T-helper 1 cell treated with Interleukin-12 subunit alpha and Interleukin-12 subunit beta and Interleukin-4 antibody, amounts not matched to agents 30 μg/mL and 1 μg/mL, for 36 hours (primary cell): ENCODE measurements at regions not wholly inside any gene's neighbourhood (a gene's known extent, or its start where the extent isn't known, plus 50 kb on each side); places are given as distances from the start of the nearest gene placed in this dataset.
"Not testable (repeated sequence)": the region's sequence is repeated elsewhere in the genome, so short reads cannot be mapped to it uniquely, and the experiment has no call there.

Experiments used
- H3K27ac Mint-ChIP-seq: one replicate; pipeline ENCODE4 v1.8.0; 2021; ENCODE audit warnings: mild to moderate bottlenecking, mixed read lengths
- H3K27me3 Mint-ChIP-seq: one replicate; pipeline ENCODE4 v1.8.0; 2021; ENCODE audit warnings: low read depth, mixed read lengths
- H3K36me3 Mint-ChIP-seq: one replicate; pipeline ENCODE4 v1.8.0; 2021; ENCODE audit warnings: low read depth, mixed read lengths
- H3K4me1 Mint-ChIP-seq: one replicate; pipeline ENCODE4 v1.8.0; 2021; ENCODE audit warnings: low read depth, mixed read lengths
- H3K4me3 Mint-ChIP-seq: one replicate; pipeline ENCODE4 v1.8.0; 2021; ENCODE audit warnings: mild to moderate bottlenecking, moderate library complexity, mixed read lengths
- H3K9me3 Mint-ChIP-seq: one replicate; pipeline ENCODE4 v1.8.0; 2021; ENCODE audit warnings: mixed read lengths

GRCh38 chr3:182007441-182007840 is 295.7 kb downstream of the SOX2 start:
- Mint-ChIP-seq H3K4me3 (no peak overlapping the region), H3K27me3 (no peaks in the 10 kb centered on the region), H3K36me3 (no peaks in the 10 kb centered on the region), H3K27ac (no peak overlapping the region), H3K9me3 (no peaks in the 10 kb centered on the region), H3K4me1 (no peaks in the 10 kb centered on the region)

DNA sequence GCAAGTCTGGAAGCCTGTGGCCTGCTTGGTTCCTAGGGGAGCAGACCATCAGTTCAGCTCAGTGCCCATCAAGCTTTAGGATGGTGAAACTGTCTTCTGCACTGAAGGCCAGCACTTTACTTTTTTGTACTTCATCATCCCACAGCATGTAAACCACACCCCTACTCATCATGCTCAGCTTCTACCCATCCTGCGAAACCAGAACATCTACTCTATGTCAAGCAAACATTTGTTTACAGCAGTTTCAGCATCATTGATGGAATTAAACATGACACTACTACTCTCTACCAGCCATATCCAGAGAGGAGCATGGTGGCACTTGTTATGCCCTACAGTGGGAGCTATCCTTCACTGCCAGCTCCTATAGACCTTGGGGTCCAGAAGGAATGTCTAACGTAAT is 306.6 kb downstream of the SOX2 start:
- H3K4me3 Mint-ChIP-seq, result no peak overlapping the region
- no peak overlapping the region for H3K27ac Mint-ChIP-seq
- no peaks in the 10 kb centered on the region for H3K9me3 Mint-ChIP-seq
- H3K4me1 Mint-ChIP-seq, result no peaks in the 10 kb centered on the region
- H3K27me3 Mint-ChIP-seq, result no peaks in the 10 kb centered on the region
- no peaks in the 10 kb centered on the region for H3K36me3 Mint-ChIP-seq

- Mint-ChIP-seq H3K27me3 (no peaks in the 10 kb centered on the region), H3K27ac (no peak overlapping the region), H3K4me3 (no peak overlapping the region), H3K4me1 (no peaks in the 10 kb centered on the region), H3K36me3 (no peaks in the 10 kb centered on the region), H3K9me3 (no peaks in the 10 kb centered on the region)
These were observed 308.2 kb downstream of the SOX2 start for GRCh38 chr3:182019926-182020325.

DNA sequence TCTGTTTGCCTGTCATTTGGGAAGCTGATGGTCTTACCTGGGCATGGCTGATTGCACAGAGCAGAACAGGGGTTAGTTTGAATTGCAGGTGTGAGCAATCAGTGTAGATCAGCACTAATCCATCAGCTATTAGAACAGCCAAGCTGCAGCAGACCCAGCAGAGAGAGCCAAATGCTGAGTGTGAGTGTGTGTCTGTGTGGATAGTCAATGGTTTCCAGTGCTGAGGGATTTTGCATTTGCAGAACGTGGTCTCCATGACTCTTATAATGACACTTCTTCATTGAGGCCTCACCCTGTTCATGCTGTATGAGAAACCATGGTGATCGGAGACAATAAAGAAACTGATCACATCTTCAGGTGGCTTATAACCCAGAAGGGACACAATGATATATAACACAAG is 312.1 kb downstream of the SOX2 start:
- H3K4me3 Mint-ChIP-seq, result no peak overlapping the region
- H3K9me3 Mint-ChIP-seq, result no peaks in the 10 kb centered on the region
- H3K27ac Mint-ChIP-seq, result no peak overlapping the region
- H3K36me3 Mint-ChIP-seq, result no peaks in the 10 kb centered on the region
- no peaks in the 10 kb centered on the region for H3K27me3 Mint-ChIP-seq
- H3K4me1 Mint-ChIP-seq, result no peaks in the 10 kb centered on the region

DNA sequence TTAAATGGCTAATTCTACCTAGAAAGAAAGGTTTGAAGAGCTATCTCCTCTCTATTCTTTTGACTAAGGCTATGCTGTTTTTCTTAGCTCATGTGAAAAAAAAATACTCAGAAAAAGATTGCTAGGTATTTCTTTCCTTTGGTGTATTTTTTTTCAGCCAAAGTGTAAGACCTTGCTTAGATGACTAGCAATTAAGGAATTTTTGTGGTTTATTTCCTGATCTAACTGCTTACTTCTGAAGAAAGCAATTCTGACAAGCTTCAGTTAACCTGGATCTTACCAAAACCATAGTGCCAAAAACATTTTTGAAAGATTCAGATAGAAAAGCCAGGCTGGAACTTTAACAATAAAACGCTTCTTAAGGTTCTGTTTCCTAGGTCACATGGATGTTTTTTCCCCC is 315.6 kb downstream of the SOX2 start:
- H3K4me3 Mint-ChIP-seq, result no peak overlapping the region
- H3K36me3 Mint-ChIP-seq, result no peaks in the 10 kb centered on the region
- H3K9me3 Mint-ChIP-seq, result no peaks in the 10 kb centered on the region
- H3K27me3 Mint-ChIP-seq, result no peaks in the 10 kb centered on the region
- H3K27ac Mint-ChIP-seq, result no peak overlapping the region
- no peaks in the 10 kb centered on the region for H3K4me1 Mint-ChIP-seq

DNA sequence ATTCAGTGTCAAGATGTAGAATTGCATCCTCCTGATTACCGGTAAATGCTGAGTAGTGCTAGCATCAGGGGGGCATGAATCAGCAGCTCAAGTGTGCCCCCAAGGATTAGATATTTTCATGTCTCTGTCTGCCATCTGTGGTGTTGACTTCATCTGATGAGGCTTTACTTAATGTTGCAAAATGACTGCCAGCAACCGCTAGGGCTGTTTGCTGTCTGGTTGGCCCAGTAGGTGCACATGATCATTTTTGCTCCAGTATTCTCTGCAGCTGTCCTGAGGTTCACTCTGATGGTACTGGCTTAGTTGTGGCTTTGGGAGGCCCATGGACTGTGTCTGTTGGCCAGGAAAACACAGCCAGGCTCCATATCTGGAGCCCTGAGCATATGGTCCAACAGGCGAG is 316.4 kb downstream of the SOX2 start:
- no peaks in the 10 kb centered on the region for H3K4me1 Mint-ChIP-seq
- H3K9me3 Mint-ChIP-seq, result no peaks in the 10 kb centered on the region
- no peak overlapping the region for H3K4me3 Mint-ChIP-seq
- no peaks in the 10 kb centered on the region for H3K36me3 Mint-ChIP-seq
- no peaks in the 10 kb centered on the region for H3K27me3 Mint-ChIP-seq
- H3K27ac Mint-ChIP-seq, result no peak overlapping the region

DNA sequence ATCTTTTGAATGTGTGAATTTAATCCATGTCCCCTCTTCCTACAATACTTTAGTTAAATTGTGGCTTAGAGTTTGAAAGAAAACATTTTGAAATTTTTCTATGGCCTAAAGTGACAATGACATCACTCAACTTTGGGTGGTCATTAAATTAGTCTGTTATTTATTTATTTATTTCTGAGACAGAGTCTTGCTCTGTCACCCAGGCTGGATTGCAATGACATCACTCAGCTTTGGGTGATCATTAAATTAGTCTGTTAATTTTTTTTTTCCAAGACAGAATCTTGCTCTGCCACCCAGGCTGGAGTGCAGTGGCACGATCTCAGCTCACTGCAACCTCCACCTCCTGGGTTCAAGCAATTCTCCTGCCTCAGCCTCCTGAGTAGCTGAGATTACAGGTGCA is 322.5 kb downstream of the SOX2 start:
- not testable (repeated sequence) for H3K9me3 Mint-ChIP-seq, H3K36me3 Mint-ChIP-seq, H3K4me3 Mint-ChIP-seq, H3K27me3 Mint-ChIP-seq, H3K4me1 Mint-ChIP-seq, H3K27ac Mint-ChIP-seq

DNA sequence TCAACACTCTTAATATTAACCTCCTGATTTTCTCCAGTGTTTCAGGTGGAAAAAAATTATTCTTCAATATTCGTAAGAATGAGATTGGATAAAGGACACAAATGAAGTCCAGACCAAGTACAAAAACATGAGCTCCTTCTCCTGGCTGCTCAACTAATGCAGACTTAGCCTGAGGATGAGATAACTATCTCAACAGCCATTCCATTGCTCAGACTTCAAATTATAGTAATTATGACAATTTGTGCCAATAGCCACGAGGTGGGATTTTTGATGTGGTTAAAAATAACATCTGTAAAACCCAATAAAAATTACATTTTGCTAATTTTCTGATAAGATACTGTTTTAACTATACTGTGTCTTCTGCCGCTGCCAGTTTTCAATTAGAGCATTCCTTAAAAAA is 323.6 kb downstream of the SOX2 start:
- no peaks in the 10 kb centered on the region for H3K9me3 Mint-ChIP-seq
- no peak overlapping the region for H3K27ac Mint-ChIP-seq
- no peaks in the 10 kb centered on the region for H3K4me1 Mint-ChIP-seq
- H3K27me3 Mint-ChIP-seq, result no peaks in the 10 kb centered on the region
- no peak overlapping the region for H3K4me3 Mint-ChIP-seq
- no peaks in the 10 kb centered on the region for H3K36me3 Mint-ChIP-seq

GRCh38 chr3:182036382-182036781 is 324.7 kb downstream of the SOX2 start:
- H3K4me3 Mint-ChIP-seq, result no peak overlapping the region
- H3K4me1 Mint-ChIP-seq, result no peaks in the 10 kb centered on the region
- H3K36me3 Mint-ChIP-seq, result no peaks in the 10 kb centered on the region
- no peaks in the 10 kb centered on the region for H3K9me3 Mint-ChIP-seq
- H3K27me3 Mint-ChIP-seq, result no peaks in the 10 kb centered on the region
- no peak overlapping the region for H3K27ac Mint-ChIP-seq

DNA sequence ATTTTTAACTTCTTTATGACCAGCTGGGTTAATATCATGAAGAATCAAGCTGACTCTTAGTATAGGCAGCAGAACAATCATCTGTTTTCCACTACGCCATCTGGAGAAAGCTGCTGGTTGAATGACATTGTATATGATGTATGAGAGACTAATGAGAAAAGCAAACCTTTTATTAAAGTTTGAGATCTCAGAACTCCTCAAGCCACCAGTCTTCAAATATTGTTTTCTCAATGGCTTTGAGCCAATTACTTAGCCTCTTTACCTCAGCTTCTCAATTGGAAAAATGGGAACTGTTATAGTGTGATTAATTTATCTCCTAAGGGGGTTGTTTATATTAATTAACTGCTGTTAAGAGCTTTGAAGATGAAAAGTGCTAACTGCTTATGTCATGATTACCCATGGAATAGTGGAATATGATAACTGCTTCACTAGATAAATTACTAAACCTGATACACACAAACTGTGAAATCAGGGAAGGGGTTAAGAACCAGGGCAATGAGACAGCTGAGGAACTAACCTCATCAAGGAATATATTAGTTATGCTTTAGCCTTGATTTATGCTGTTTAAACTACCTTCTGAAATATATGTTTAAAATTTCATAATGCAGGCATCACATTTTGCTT is 330.1 kb downstream of the SOX2 start:
- H3K4me1 Mint-ChIP-seq, result no peaks in the 10 kb centered on the region
- H3K36me3 Mint-ChIP-seq, result no peaks in the 10 kb centered on the region
- no peak overlapping the region for H3K27ac Mint-ChIP-seq
- H3K9me3 Mint-ChIP-seq, result no peaks in the 10 kb centered on the region
- no peak overlapping the region for H3K4me3 Mint-ChIP-seq
- no peaks in the 10 kb centered on the region for H3K27me3 Mint-ChIP-seq

DNA sequence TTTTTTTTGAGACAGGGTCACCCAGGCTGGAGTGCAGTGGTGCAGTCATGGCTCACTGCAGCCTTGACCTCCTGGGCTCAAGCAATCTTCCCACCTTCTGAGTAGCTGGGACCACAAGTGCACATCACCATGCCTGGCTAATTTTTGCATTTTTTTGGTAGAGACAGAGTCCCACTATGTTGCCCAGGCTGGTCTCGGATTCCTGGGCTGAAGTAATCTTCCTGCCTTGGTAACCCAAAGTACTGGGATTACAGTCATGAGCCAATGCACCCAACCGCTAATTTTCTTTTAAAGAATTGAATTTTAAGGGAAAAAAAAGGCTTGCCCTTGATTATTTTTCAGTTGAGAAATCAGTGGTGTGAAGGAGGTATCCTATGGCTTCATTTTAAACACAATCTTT is 334.0 kb downstream of the SOX2 start:
- no peak overlapping the region for H3K4me3 Mint-ChIP-seq
- H3K9me3 Mint-ChIP-seq, result peaks cover 3% of the 10 kb centered on the region
- no peaks in the 10 kb centered on the region for H3K27me3 Mint-ChIP-seq
- H3K27ac Mint-ChIP-seq, result no peak overlapping the region
- H3K4me1 Mint-ChIP-seq, result no peaks in the 10 kb centered on the region
- H3K36me3 Mint-ChIP-seq, result no peaks in the 10 kb centered on the region

- no peaks in the 10 kb centered on the region for H3K4me1 Mint-ChIP-seq
- no peak overlapping the region for H3K27ac Mint-ChIP-seq
- no peak overlapping the region for H3K4me3 Mint-ChIP-seq
- H3K27me3 Mint-ChIP-seq, result no peaks in the 10 kb centered on the region
- H3K36me3 Mint-ChIP-seq, result no peaks in the 10 kb centered on the region
- peaks cover 3% of the 10 kb centered on the region for H3K9me3 Mint-ChIP-seq
These were observed 334.5 kb downstream of the SOX2 start for GRCh38 chr3:182046166-182046764.

DNA sequence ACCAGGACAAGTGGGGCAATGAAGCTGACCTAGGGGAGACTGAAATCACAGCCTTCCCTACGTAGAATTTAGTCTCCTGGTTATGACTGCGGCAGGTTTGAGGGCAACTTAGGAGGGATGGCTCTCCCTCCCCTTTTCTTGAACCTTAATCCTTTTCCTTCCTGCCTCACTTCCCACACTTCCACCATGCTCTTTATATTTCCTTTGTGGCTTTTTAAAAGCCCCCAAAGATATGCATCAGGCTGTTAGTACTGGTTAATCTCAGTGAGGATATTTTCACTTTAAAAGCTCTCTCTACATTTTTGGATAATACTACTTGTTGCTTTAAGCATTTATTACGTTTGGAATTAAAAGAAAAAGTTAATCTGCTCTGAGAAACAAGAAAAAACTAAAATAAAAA is 339.2 kb downstream of the SOX2 start:
- H3K9me3 Mint-ChIP-seq, result peaks cover 3% of the 10 kb centered on the region
- no peaks in the 10 kb centered on the region for H3K27me3 Mint-ChIP-seq
- H3K4me1 Mint-ChIP-seq, result no peaks in the 10 kb centered on the region
- H3K36me3 Mint-ChIP-seq, result no peaks in the 10 kb centered on the region
- H3K27ac Mint-ChIP-seq, result no peak overlapping the region
- H3K4me3 Mint-ChIP-seq, result no peak overlapping the region

DNA sequence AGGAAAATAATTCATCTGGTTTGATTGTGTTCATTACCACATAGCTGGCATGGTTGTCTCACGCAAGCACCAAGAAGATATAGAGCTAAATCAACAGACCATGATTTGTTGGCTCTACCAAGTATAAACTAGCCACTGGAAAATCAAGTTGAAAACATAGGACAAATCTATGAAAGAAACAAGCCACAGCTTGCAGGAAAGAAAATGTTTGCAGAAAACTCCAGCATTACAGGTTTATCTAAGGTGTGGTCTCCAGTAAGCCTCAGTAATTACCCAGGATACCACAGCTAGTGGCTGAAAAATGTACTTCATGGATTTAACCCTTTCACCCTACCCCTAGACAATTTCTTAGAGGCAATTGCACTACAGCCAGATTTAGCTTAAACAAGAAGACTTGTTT is 340.6 kb downstream of the SOX2 start:
- Mint-ChIP-seq H3K36me3 (no peaks in the 10 kb centered on the region), H3K27ac (no peak overlapping the region), H3K4me1 (no peaks in the 10 kb centered on the region), H3K27me3 (no peaks in the 10 kb centered on the region), H3K4me3 (no peak overlapping the region), H3K9me3 (peaks cover 2% of the 10 kb centered on the region)

- H3K9me3 Mint-ChIP-seq, result no peaks in the 10 kb centered on the region
- H3K4me3 Mint-ChIP-seq, result no peak overlapping the region
- H3K36me3 Mint-ChIP-seq, result no peaks in the 10 kb centered on the region
- no peaks in the 10 kb centered on the region for H3K4me1 Mint-ChIP-seq
- no peak overlapping the region for H3K27ac Mint-ChIP-seq
- no peaks in the 10 kb centered on the region for H3K27me3 Mint-ChIP-seq
These were observed 341.0 kb downstream of the SOX2 start for GRCh38 chr3:182052757-182053156.

DNA sequence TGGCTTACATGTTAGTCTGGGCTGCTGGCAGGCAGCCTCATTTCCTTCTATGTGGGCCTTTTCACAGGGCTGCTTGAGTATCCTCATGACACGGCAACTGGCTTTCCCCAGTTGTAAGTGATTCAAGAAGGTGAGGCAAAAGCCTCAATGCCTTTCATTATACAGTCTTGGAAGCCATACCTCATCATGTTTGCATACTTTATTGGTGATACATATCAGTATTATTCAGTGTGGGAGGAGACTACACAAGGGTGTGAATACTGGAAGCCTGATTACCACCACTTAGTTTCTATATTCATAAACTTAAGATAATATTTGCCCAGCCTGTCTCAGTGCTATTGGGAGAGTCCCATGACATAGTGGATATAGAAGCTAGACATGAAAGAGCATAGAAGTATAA is 346.8 kb downstream of the SOX2 start:
- H3K4me1 Mint-ChIP-seq, result no peaks in the 10 kb centered on the region

More for the DNA sequence above, 346.8 kb downstream of the SOX2 start:
- H3K27me3 Mint-ChIP-seq, result no peaks in the 10 kb centered on the region
- H3K4me3 Mint-ChIP-seq, result no peak overlapping the region
- H3K27ac Mint-ChIP-seq, result no peak overlapping the region
- H3K9me3 Mint-ChIP-seq, result no peaks in the 10 kb centered on the region
- H3K36me3 Mint-ChIP-seq, result no peaks in the 10 kb centered on the region
